GM18873 (cell line): ENCODE measurements at regions not wholly inside any gene's neighbourhood (a gene's known extent, or its start where the extent isn't known, plus 50 kb on each side); places are given as distances from the start of the nearest gene placed in this dataset.
"Not testable (repeated sequence)": the region's sequence is repeated elsewhere in the genome, so short reads cannot be mapped to it uniquely, and the experiment has no call there.

ENCODE experiments used
- ATAC-seq: cut with Tn5 transposase; IDR thresholded peaks from one replicate; pipeline ENCODE4 v1.9.1; 2021; ENCODE audit warnings: mild to moderate bottlenecking, moderate library complexity, moderate number of reproducible peaks; ENCODE audit not compliant: unreplicated experiment, low FRiP score

- ATAC-seq = not testable (repeated sequence)
Measured at GRCh38 chr7:156517858-156518257, 122.7 kb upstream of the RNF32 start.

GRCh38 chr7:156516791-156517378 is 123.7 kb upstream of the RNF32 start:
- no peak for ATAC-seq

- ATAC-seq = no peak
Measured at GRCh38 chr7:156515911-156516790, 124.4 kb upstream of the RNF32 start.

GRCh38 chr7:156514851-156515250 is 125.7 kb upstream of the RNF32 start:
- ATAC-seq = no peak

- no peak for ATAC-seq
Measured at GRCh38 chr7:156511426-156511825, 129.1 kb upstream of the RNF32 start.

- no peak for ATAC-seq
Measured at GRCh38 chr7:156510966-156511365, 129.6 kb upstream of the RNF32 start.

- ATAC-seq = no peak
Measured at GRCh38 chr7:156509216-156509615, 131.4 kb upstream of the RNF32 start.

- ATAC-seq = no peak
Measured at GRCh38 chr7:156505876-156506275, 134.7 kb upstream of the RNF32 start.

GRCh38 chr7:156504687-156505545 is 135.7 kb upstream of the RNF32 start:
- ATAC-seq = no peak

GRCh38 chr7:156504006-156504405 is 136.6 kb upstream of the RNF32 start:
- ATAC-seq = no peak

- ATAC-seq = no peak
Measured at GRCh38 chr7:156503196-156503595, 137.4 kb upstream of the RNF32 start.

- not testable (repeated sequence) for ATAC-seq
Measured at GRCh38 chr7:156501815-156502214, 138.8 kb upstream of the RNF32 start.

- no peak for ATAC-seq
Measured at GRCh38 chr7:156499247-156499881, 141.2 kb upstream of the RNF32 start.

GRCh38 chr7:156497776-156498509 is 142.6 kb upstream of the RNF32 start:
- ATAC-seq = no peak

- ATAC-seq = no peak
Measured at GRCh38 chr7:156496865-156497264, 143.7 kb upstream of the RNF32 start.

- no peak for ATAC-seq
Measured at GRCh38 chr7:156496363-156496769, 144.2 kb upstream of the RNF32 start.

GRCh38 chr7:156494960-156495359 is 145.6 kb upstream of the RNF32 start:
- ATAC-seq = no peak

- ATAC-seq = no peak
Measured at GRCh38 chr7:156493942-156494341, 146.6 kb upstream of the RNF32 start.

GRCh38 chr7:156492170-156492569 is 148.4 kb upstream of the RNF32 start:
- ATAC-seq = no peak

GRCh38 chr7:156491435-156491834 is 149.1 kb upstream of the RNF32 start:
- ATAC-seq = no peak
